Esophagus muscularis mucosa (tissue), 4 donors: ENCODE measurements at regions not wholly inside any gene's neighbourhood (a gene's known extent, or its start where the extent isn't known, plus 50 kb on each side); places are given as distances from the start of the nearest gene placed in this dataset.

Experiments used
- DNase-seq: peaks from one replicate; pipeline ENCODE4 v3.0.0-alpha.2; 2017; ENCODE audit errors: extremely low spot score
- H3K27ac ChIP-seq, 4 donors: fragments of 200-600 bp; sonication (generic); replicated peaks in 1 of 4; 1 replicate in 3 of 4; 2 replicates in 1 of 4; pipeline ENCODE4 v1.5.1; 2016 to 2019; ENCODE audit warnings: mild to moderate bottlenecking in 1 of 4
- H3K27me3 ChIP-seq, 4 donors: fragments of 200-600 bp; sonication (generic); one replicate each; pipeline versions ENCODE4 v1.5.1 to v1.6.0; 2016 to 2019
- H3K36me3 ChIP-seq, 4 donors: fragments of 200-600 bp; sonication (generic); one replicate each; pipeline ENCODE4 v1.5.1; 2016 to 2019
- H3K4me1 ChIP-seq, 4 donors: fragments of 200-600 bp; sonication (generic); one replicate each; pipeline ENCODE4 v1.5.1; 2016 to 2019
- H3K4me3 ChIP-seq, 4 donors: fragments of 200-600 bp; sonication (generic); 1 replicate in 2 of 4; 2 replicates in 2 of 4; pipeline ENCODE4 v1.5.1; 2016 to 2019; ENCODE audit warnings: mild to moderate bottlenecking in 4 of 4, moderate library complexity in 1 of 4
- H3K9me3 ChIP-seq, 4 donors: fragments of 200-600 bp; sonication (generic); 1 replicate in 3 of 4; 2 replicates in 1 of 4; pipeline ENCODE4 v1.5.1; 2016 to 2019
- CTCF ChIP-seq, 3 experiments: fragments of 200-600 bp in 2 of 3; fragments of 450-650 bp in 1 of 3; sonication (generic) in 2 of 3; IDR thresholded peaks; one replicate each; pipeline ENCODE4 v1.5.1; 2017 to 2019; ENCODE audit warnings: antibody characterized with exemption in 3 of 3, mild to moderate bottlenecking in 2 of 3, moderate library complexity in 1 of 3
- EP300 ChIP-seq: sonication (generic); formaldehyde crosslinking; IDR thresholded peaks from one replicate; pipeline ENCODE4 v1.6.1; 2017; ENCODE audit warnings: antibody characterized with exemption
- POLR2A ChIP-seq: fragments of 450-650 bp; IDR thresholded peaks from one replicate; pipeline ENCODE4 v1.6.1; 2017; ENCODE audit warnings: antibody characterized with exemption, moderate library complexity, mild to moderate bottlenecking, low read depth
- POLR2AphosphoS5 ChIP-seq, 2 donors: sonication (generic); formaldehyde crosslinking; IDR thresholded peaks; one replicate each; pipeline ENCODE4 v1.6.1; 2017; ENCODE audit warnings: antibody characterized with exemption in 2 of 2
- WGBS: methylation state at CpG from one replicate; pipeline ENCODE4 v1.1.5; 2018; 5-methylcytosine and 5-hydroxymethylcytosine counted together
- intact Hi-C: fragments of 100-400 bp; cut with DNase I; formaldehyde crosslinking; loops from one replicate; pipeline ENCODE4 v1.15.1; 2023

GRCh38 chr1:118275472-118276115, 90.6 kb upstream of the SPAG17 start:
- Histone ChIP-seq H3K36me3 (no peaks in the 10 kb centered on the region), H3K9me3 (peaks cover 0 to 10% (median 5%) of the 10 kb centered on the region in 4 donors), H3K27me3 (no peaks in the 10 kb centered on the region), H3K4me1 (peaks cover 0 to 7% (median 0%) of the 10 kb centered on the region in 4 donors), H3K4me3 (no peak overlapping the region), H3K27ac (no peak overlapping the region)
- no peak for TF ChIP-seq CTCF (IDR thresholded peaks at IDR 0.05)
- TF ChIP-seq POLR2AphosphoS5 (IDR thresholded peaks at IDR 0.05), result no peak
- no peak for TF ChIP-seq EP300
- TF ChIP-seq POLR2A, result no peak
- WGBS, result 50% methylated on average over 8 of the region's 8 CpGs
- DNase-seq, result no peak
- intact Hi-C loops, result no loop called here

GRCh38 chr1:118272884-118273283, 87.9 kb upstream of the SPAG17 start:
- TF ChIP-seq POLR2A (no peak), EP300 (no peak), POLR2AphosphoS5 (IDR thresholded peaks at IDR 0.05) (no peak), CTCF (IDR thresholded peaks at IDR 0.05) (no peak)
- intact Hi-C loops, result no loop called here
- Histone ChIP-seq H3K36me3 (no peaks in the 10 kb centered on the region), H3K27ac (no peak overlapping the region), H3K4me3 (no peak overlapping the region), H3K9me3 (peaks cover 0 to 10% (median 5%) of the 10 kb centered on the region in 4 donors), H3K27me3 (no peaks in the 10 kb centered on the region), H3K4me1 (peaks cover 0 to 7% (median 0%) of the 10 kb centered on the region in 4 donors)
- no peak for DNase-seq
- 60% methylated on average over 5 of the region's 5 CpGs for WGBS

DNA sequence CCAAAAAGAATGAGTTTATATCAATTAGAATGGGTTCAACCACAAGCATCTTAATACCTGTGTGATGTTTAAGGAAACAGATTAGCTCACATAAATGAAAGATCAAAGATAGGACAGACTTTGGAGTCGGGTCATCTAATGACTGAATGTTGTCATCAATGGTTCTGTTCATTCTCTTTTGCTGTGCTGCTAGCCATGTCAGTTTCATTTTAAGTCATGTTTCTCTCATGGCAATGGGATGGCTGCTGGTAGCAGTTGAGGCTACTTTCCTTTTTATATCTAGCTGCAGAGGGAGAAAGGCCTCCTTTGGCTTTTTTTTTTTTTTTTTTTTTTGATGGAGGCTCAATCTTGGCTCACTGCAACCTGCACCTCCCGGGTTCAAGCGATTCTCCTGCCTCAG, 86.9 kb upstream of the SPAG17 start:
- WGBS, result 86% methylated on average over 3 of the region's 3 CpGs
- peaks cover 0 to 7% (median 0%) of the 10 kb centered on the region in 4 donors for H3K4me1 ChIP-seq
- H3K4me3 ChIP-seq, result no peak overlapping the region
- intact Hi-C loops, result no loop called here
- no peaks in the 10 kb centered on the region for H3K36me3 ChIP-seq
- no peaks in the 10 kb centered on the region for H3K27me3 ChIP-seq
- no peak overlapping the region for H3K27ac ChIP-seq
- H3K9me3 ChIP-seq, result peaks cover 0 to 6% (median 0%) of the 10 kb centered on the region in 4 donors
- TF ChIP-seq EP300, result no peak
- no peak for DNase-seq

DNA sequence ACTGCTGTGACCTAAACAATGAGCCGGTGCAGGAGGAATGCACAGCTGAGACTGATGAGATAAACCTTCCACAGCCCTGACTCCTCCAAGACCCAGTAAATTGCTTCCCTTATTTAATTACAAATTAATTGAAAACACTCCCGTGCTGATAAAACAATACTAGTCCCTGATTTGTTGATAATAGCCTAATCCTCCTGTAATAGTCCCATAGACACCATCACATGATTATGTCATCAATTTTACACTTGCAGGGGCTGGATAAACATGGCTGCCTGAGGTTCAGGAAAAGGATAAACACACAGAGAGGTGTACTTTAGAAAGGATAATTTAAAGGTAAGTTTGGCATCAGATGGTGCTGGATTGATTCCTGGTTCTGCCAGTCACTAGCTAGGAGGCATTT, 84.6 kb upstream of the SPAG17 start:
- TF ChIP-seq CTCF (IDR thresholded peaks at IDR 0.05), result no peak
- TF ChIP-seq EP300, result no peak
- no peak for TF ChIP-seq POLR2AphosphoS5 (IDR thresholded peaks at IDR 0.05)
- no peak for TF ChIP-seq POLR2A
- Histone ChIP-seq H3K4me1 (peaks cover 0 to 7% (median 0%) of the 10 kb centered on the region in 4 donors), H3K27ac (no peak overlapping the region), H3K4me3 (no peak overlapping the region), H3K27me3 (no peaks in the 10 kb centered on the region), H3K9me3 (no peaks in the 10 kb centered on the region), H3K36me3 (no peaks in the 10 kb centered on the region)
- intact Hi-C loops, result no loop called here
- WGBS, result 20% methylated on average over 2 of the region's 2 CpGs
- DNase-seq, result no peak

DNA sequence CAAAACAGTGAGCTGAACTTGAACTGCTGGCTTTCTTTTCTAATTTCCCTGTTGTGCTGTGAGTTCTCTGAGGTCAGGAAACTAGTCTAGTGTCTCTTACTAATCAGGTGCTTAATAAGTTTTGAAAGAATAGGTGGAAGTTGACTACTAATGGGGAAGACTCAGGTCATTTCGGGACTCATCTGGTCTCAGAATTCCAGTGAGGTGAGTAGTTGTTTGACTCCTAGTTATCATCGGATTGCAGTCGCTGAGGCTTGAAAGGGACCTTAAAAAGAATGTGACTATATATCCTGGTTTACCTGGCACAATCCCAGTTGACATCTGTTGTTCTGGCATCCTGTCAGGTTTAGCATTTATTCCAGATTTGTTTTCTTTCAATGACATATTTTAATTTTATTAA, 81.4 kb upstream of the SPAG17 start:
- intact Hi-C loops, result no loop called here
- no peaks in the 10 kb centered on the region for H3K9me3 ChIP-seq
- 77% methylated on average over 3 of the region's 3 CpGs for WGBS
- no peak for TF ChIP-seq POLR2A
- no peaks in the 10 kb centered on the region for H3K36me3 ChIP-seq
- no peak for DNase-seq
- H3K4me3 ChIP-seq, result no peak overlapping the region
- H3K4me1 ChIP-seq, result no peaks in the 10 kb centered on the region
- H3K27ac ChIP-seq, result no peak overlapping the region
- no peaks in the 10 kb centered on the region for H3K27me3 ChIP-seq

DNA sequence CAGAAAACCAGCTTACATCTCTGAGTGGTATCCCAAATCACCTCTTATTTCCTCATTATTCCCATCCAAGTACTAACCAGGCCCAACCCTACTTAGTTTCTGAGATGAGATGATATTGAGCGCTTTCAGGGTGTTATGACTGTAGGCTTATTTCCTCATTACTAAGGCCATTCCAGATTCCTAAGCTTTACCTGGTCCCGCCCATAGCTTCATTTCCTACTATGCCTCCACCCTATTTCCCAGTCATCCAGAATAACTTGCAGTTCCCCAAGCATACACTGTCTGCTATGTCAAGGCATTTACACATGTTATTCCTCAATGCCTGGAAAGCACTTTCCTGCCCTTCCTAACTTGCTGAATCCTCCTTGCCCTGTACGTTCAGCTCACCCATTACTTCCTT, 79.3 kb upstream of the SPAG17 start:
- Histone ChIP-seq H3K27me3 (no peaks in the 10 kb centered on the region), H3K36me3 (no peaks in the 10 kb centered on the region), H3K4me1 (no peaks in the 10 kb centered on the region), H3K4me3 (no peak overlapping the region), H3K9me3 (no peaks in the 10 kb centered on the region), H3K27ac (no peak overlapping the region)
- 95% methylated on average over 3 of the region's 3 CpGs for WGBS
- no peak for DNase-seq
- intact Hi-C loops, result no loop called here
- TF ChIP-seq EP300 (no peak), CTCF (IDR thresholded peaks at IDR 0.05) (no peak), POLR2AphosphoS5 (IDR thresholded peaks at IDR 0.05) (no peak)
